Spleen (tissue), 11 donors: ENCODE measurements at regions not wholly inside any gene's neighbourhood (a gene's known extent, or its start where the extent isn't known, plus 50 kb on each side); places are given as distances from the start of the nearest gene placed in this dataset.

Experiments
- DNase-seq: peaks from one replicate; pipeline ENCODE4 v3.0.0-alpha.2; 2020
- H3K27ac ChIP-seq, 8 donors: fragments of 200-600 bp; sonication (generic) in 7 of 8; 1 replicate in 4 of 8; 2 replicates in 4 of 8; pipeline versions ENCODE4 v1.5.0 to v1.8.0; 2016 to 2021; ENCODE audit warnings: inconsistent platforms in 4 of 8, mild to moderate bottlenecking in 4 of 8, moderate library complexity in 1 of 8
- H3K27me3 ChIP-seq, 7 donors: fragments of 200-600 bp; sonication (generic) in 6 of 7; replicated peaks in 1 of 7; 1 replicate in 4 of 7; 2 replicates in 3 of 7; pipeline versions ENCODE4 v1.5.0 to v1.8.0; 2016 to 2021; ENCODE audit warnings: inconsistent platforms in 3 of 7, mild to moderate bottlenecking in 1 of 7
- H3K36me3 ChIP-seq, 6 donors: fragments of 200-600 bp; sonication (generic) in 5 of 6; 1 replicate in 4 of 6; 2 replicates in 2 of 6; pipeline versions ENCODE4 v1.5.0 to v1.8.0; 2016 to 2021; ENCODE audit warnings: inconsistent platforms in 2 of 6
- H3K4me1 ChIP-seq, 6 donors: fragments of 200-600 bp; sonication (generic) in 5 of 6; 1 replicate in 3 of 6; 2 replicates in 3 of 6; pipeline versions ENCODE4 v1.5.0 to v1.8.0; 2016 to 2021; ENCODE audit warnings: inconsistent platforms in 3 of 6
- H3K4me3 ChIP-seq, 8 donors: fragments of 200-600 bp; sonication (generic) in 7 of 8; 1 replicate in 4 of 8; 2 replicates in 4 of 8; pipeline versions ENCODE4 v1.5.0 to v1.8.0; 2016 to 2021; ENCODE audit warnings: inconsistent platforms in 4 of 8, mild to moderate bottlenecking in 4 of 8, moderate library complexity in 2 of 8
- H3K9me3 ChIP-seq, 8 donors: fragments of 200-600 bp; sonication (generic) in 7 of 8; 1 replicate in 4 of 8; 2 replicates in 4 of 8; pipeline versions ENCODE4 v1.5.0 to v1.8.0; 2016 to 2021; ENCODE audit warnings: inconsistent platforms in 4 of 8
- CTCF ChIP-seq, 11 experiments: fragments of 200-600 bp in 7 of 11; fragments of 450-650 bp in 4 of 11; sonication (generic) in 4 of 11; IDR thresholded peaks in 8 of 11; conservative IDR thresholded peaks in 3 of 11; 1 replicate in 7 of 11; 2 replicates in 4 of 11; pipeline versions ENCODE4 v1.4.0 to v1.8.0; 2016 to 2021; ENCODE audit warnings: antibody characterized with exemption in 11 of 11, inconsistent platforms in 4 of 11, mild to moderate bottlenecking in 1 of 11
- POLR2A ChIP-seq, 3 donors: fragments of 450-650 bp; IDR thresholded peaks; one replicate each; pipeline ENCODE4 v1.5.1; 2017; ENCODE audit warnings: antibody characterized with exemption in 3 of 3, mild to moderate bottlenecking in 1 of 3
- POLR2AphosphoS5 ChIP-seq, 3 donors: sonication (generic); formaldehyde crosslinking; IDR thresholded peaks; one replicate each; pipeline ENCODE4 v1.5.1; 2017; ENCODE audit warnings: antibody characterized with exemption in 3 of 3
- WGBS, 5 donors: extraction: QIAGEN DNeasy Blood & Tissue Kit in 3 of 5; methylation state at CpG; one replicate each; pipeline versions ENCODE4 v1.1.5 to v1.1.7; 2013 to 2018; 5-methylcytosine and 5-hydroxymethylcytosine counted together
- intact Hi-C: fragments of 100-400 bp; cut with DNase I; formaldehyde crosslinking; loops from one replicate; pipeline ENCODE4 v1.15.0; 2023; ENCODE audit warnings: low total_unique reads
- donor health status: healthy with polysubstance abuse.
- donor health status: DM: no; HTN: no; CAD: no; lungs with moderate emphysema.
- donor health status: DM: no; HTN: no; CAD: no.
- donor health status: Bipolar disorder and iron deficiency.
- donor health status: healthy.
- donor health status: DM: no; HTN: no; CAD: no.
- donor health status: DM: yes; HTN: yes; CAD: no.

- WGBS, 5 donors = 80 to 87% (median 85%) methylated on average over 6 of the region's 6 CpGs
Observed at GRCh38 chr14:96994999-96995398, 197.8 kb downstream of the VRK1 start.

GRCh38 chr14:96997269-96997668, 200.1 kb downstream of the VRK1 start:
- Histone ChIP-seq H3K4me3 (no peak overlapping the region), H3K36me3 (no peaks in the 10 kb centered on the region), H3K27me3 (no peaks in the 10 kb centered on the region), H3K9me3 (peaks cover 0 to 9% (median 0%) of the 10 kb centered on the region in 8 donors), H3K4me1 (no peaks in the 10 kb centered on the region), H3K27ac (no peak overlapping the region)
- DNase-seq = no peak
- TF ChIP-seq CTCF (IDR thresholded peaks at IDR 0.05 in 8 of 11, conservative IDR thresholded peaks at IDR 0.05 in 3 of 11) = no peak
- no peak for TF ChIP-seq POLR2A (IDR thresholded peaks at IDR 0.05)
- no peak for TF ChIP-seq POLR2AphosphoS5 (IDR thresholded peaks at IDR 0.05)
- intact Hi-C loops = no loop called here
- WGBS, 5 donors = 84 to 93% (median 88%) methylated on average over 6 of the region's 6 CpGs

More at GRCh38 chr14:96994999-96995398, 197.8 kb downstream of the VRK1 start:
- DNase-seq = no peak
- H3K4me1 ChIP-seq = no peaks in the 10 kb centered on the region
- H3K9me3 ChIP-seq = peaks cover 0 to 9% (median 0%) of the 10 kb centered on the region in 8 donors
- no peaks in the 10 kb centered on the region for H3K27me3 ChIP-seq
- TF ChIP-seq POLR2A (IDR thresholded peaks at IDR 0.05) (no peak), POLR2AphosphoS5 (IDR thresholded peaks at IDR 0.05) (no peak), CTCF (IDR thresholded peaks at IDR 0.05 in 8 of 11, conservative IDR thresholded peaks at IDR 0.05 in 3 of 11) (no peak)
- H3K36me3 ChIP-seq = no peaks in the 10 kb centered on the region
- H3K27ac ChIP-seq = no peak overlapping the region
- intact Hi-C loops = no loop called here
- no peak overlapping the region for H3K4me3 ChIP-seq

- intact Hi-C loops = no loop called here
- 86 to 97% (median 87%) methylated on average over 5 of the region's 5 CpGs for WGBS, 5 donors
- no peak overlapping the region for H3K27ac ChIP-seq
- H3K9me3 ChIP-seq = peaks cover 0 to 9% (median 0%) of the 10 kb centered on the region in 8 donors
- TF ChIP-seq CTCF (IDR thresholded peaks at IDR 0.05 in 8 of 11, conservative IDR thresholded peaks at IDR 0.05 in 3 of 11) (no peak), POLR2A (IDR thresholded peaks at IDR 0.05) (no peak), POLR2AphosphoS5 (IDR thresholded peaks at IDR 0.05) (no peak)
- H3K36me3 ChIP-seq = no peaks in the 10 kb centered on the region
- no peaks in the 10 kb centered on the region for H3K4me1 ChIP-seq
- H3K4me3 ChIP-seq = no peak overlapping the region
- DNase-seq = no peak
- H3K27me3 ChIP-seq = no peaks in the 10 kb centered on the region
Observed at GRCh38 chr14:96997996-96998395, 200.8 kb downstream of the VRK1 start.

GRCh38 chr14:96999654-97000155, 202.5 kb downstream of the VRK1 start:
- Histone ChIP-seq H3K9me3 (peaks cover 0 to 9% (median 0%) of the 10 kb centered on the region in 8 donors), H3K27ac (no peak overlapping the region), H3K4me1 (no peaks in the 10 kb centered on the region), H3K4me3 (no peak overlapping the region), H3K36me3 (no peaks in the 10 kb centered on the region), H3K27me3 (no peaks in the 10 kb centered on the region)
- DNase-seq = no peak
- TF ChIP-seq POLR2AphosphoS5 (IDR thresholded peaks at IDR 0.05) = no peak
- no peak for TF ChIP-seq POLR2A (IDR thresholded peaks at IDR 0.05)
- TF ChIP-seq CTCF (IDR thresholded peaks at IDR 0.05 in 8 of 11, conservative IDR thresholded peaks at IDR 0.05 in 3 of 11) = no peak
- intact Hi-C loops = no loop called here
- WGBS, 5 donors = 30 to 69% (median 33%) methylated on average over 1 of the region's 1 CpG
